ENCODE measurements at regions not wholly inside any gene's neighbourhood (a gene's known extent, or its start where the extent isn't known, plus 50 kb on each side); places are given as distances from the start of the nearest gene placed in this dataset.

- ATAC-seq (no peak), DNase-seq (ENCODE audit: low spot score) (no peak), FAIRE-seq (no peak)
- peaks cover 8 to 33% of the 10 kb centered on the region in 2 experiments for H3K27me3 ChIP-seq (ENCODE audit: control insufficient read depth in 1 of 2, insufficient read depth in 2 of 2, low read length in 2 of 2)
- CTCF ChIA-PET (ENCODE audit: low intra/inter-chr PET ratio, low total read pairs), result no interaction called here
- H3K4me1 ChIP-seq (ENCODE audit: insufficient read depth, low read length), result peaks cover 13% of the 10 kb centered on the region
- no peaks in the 10 kb centered on the region for H4K20me1 ChIP-seq (ENCODE audit: insufficient read depth, low read length)
- no peak overlapping the region for H3K27ac ChIP-seq (ENCODE audit: extremely low read length, insufficient read depth, low read length)
- H3K9me3 ChIP-seq (ENCODE audit: low read length), result no peaks in the 10 kb centered on the region
- BruUV-seq (replicated peaks), result no TSS peak
- H3K36me3 ChIP-seq (replicated peaks in 1 of 2; ENCODE audit: control insufficient read depth in 1 of 2, insufficient read depth in 2 of 2, low read length in 2 of 2), result no peaks in the 10 kb centered on the region
- no peak overlapping the region for H3K9ac ChIP-seq (ENCODE audit: insufficient read depth, low read depth, low read length)
- WGBS (ENCODE audit: low lambda C conversion rate), result 41% methylated on average over 3 of the region's 3 CpGs
- in situ Hi-C loops (cut with HindIII; ENCODE audit: extremely low pct_ligation_motif_present, low pct_unique_long_range_greater_than_20kb) (no loop called here), intact Hi-C loops (cut with micrococcal nuclease; ENCODE audit: unreplicated experiment) (no loop called here)
- H3K4me3 ChIP-seq (replicated peaks in 1 of 3; ENCODE audit: insufficient read depth in 1 of 3, low read depth in 2 of 3, low read length in 3 of 3), result no peak overlapping the region
- TF ChIP-seq FUBP1 (CRISPR knock-in tag; IDR thresholded peaks at IDR 0.05; ENCODE audit: borderline replicate concordance) (no peak), FOXJ3 (CRISPR knock-in tag; IDR thresholded peaks at IDR 0.05; ENCODE audit: borderline replicate concordance) (no peak), ZNF12 (CRISPR knock-in tag; IDR thresholded peaks at IDR 0.05) (no peak), SPEN (CRISPR knock-in tag; IDR thresholded peaks at IDR 0.05; ENCODE audit: low read depth) (no peak), ZNF335 (CRISPR knock-in tag; IDR thresholded peaks at IDR 0.05) (no peak), RBM22 (optimal IDR thresholded peaks at IDR 0.05; ENCODE audit: low read length) (no peak), PTBP1 (IDR thresholded peaks at IDR 0.05; ENCODE audit: low read depth, low read length, poor library complexity, severe bottlenecking) (no peak), ZNF691 (CRISPR knock-in tag; IDR thresholded peaks at IDR 0.05; ENCODE audit: borderline replicate concordance, low read depth) (no peak)
- no peaks in the 10 kb centered on the region for H3K79me2 ChIP-seq (ENCODE audit: insufficient read depth, low read length)
- POLR2A ChIA-PET, result no interaction called here
- H3K4me2 ChIP-seq (ENCODE audit: low read depth, low read length), result no peak overlapping the region
- no peak overlapping the region for H2AFZ ChIP-seq (ENCODE audit: low read length)
Measured at GRCh38 chr20:10792291-10792690, 118.5 kb upstream of the JAG1 start.
